ENCODE measurements at regions not wholly inside any gene's neighbourhood (a gene's known extent, or its start where the extent isn't known, plus 50 kb on each side); places are given as distances from the start of the nearest gene placed in this dataset.
"Not testable (repeated sequence)": the region's sequence is repeated elsewhere in the genome, so short reads cannot be mapped to it uniquely, and the experiment has no call there.

- DNase-seq (ENCODE audit: low spot score), result not testable (repeated sequence)
Measured at GRCh38 chr18:78508228-78508824, 471.3 kb upstream of the SALL3 start.

GRCh38 chr18:78510091-78510490 is 469.5 kb upstream of the SALL3 start:
- DNase-seq (ENCODE audit: low spot score), result no peak

GRCh38 chr18:78510636-78511035 is 469.0 kb upstream of the SALL3 start:
- DNase-seq (ENCODE audit: low spot score), result no peak

GRCh38 chr18:78511666-78512601 is 467.7 kb upstream of the SALL3 start:
- DNase-seq (ENCODE audit: low spot score), result no peak

- no peak for DNase-seq (ENCODE audit: low spot score)
Measured at GRCh38 chr18:78514910-78515670, 464.5 kb upstream of the SALL3 start.

GRCh38 chr18:78517328-78517727 is 462.3 kb upstream of the SALL3 start:
- no peak for DNase-seq (ENCODE audit: low spot score)

- no peak for DNase-seq (ENCODE audit: low spot score)
Measured at GRCh38 chr18:78517973-78518372, 461.6 kb upstream of the SALL3 start.

GRCh38 chr18:78518805-78519204 is 460.8 kb upstream of the SALL3 start:
- no peak for DNase-seq (ENCODE audit: low spot score)

- DNase-seq (ENCODE audit: low spot score), result no peak
Measured at GRCh38 chr18:78519394-78520062, 460.1 kb upstream of the SALL3 start.

GRCh38 chr18:78521136-78521535 is 458.5 kb upstream of the SALL3 start:
- DNase-seq (ENCODE audit: low spot score), result no peak

GRCh38 chr18:78521744-78522143 is 457.9 kb upstream of the SALL3 start:
- DNase-seq (ENCODE audit: low spot score), result no peak

GRCh38 chr18:78522507-78522906 is 457.1 kb upstream of the SALL3 start:
- DNase-seq (ENCODE audit: low spot score), result no peak

GRCh38 chr18:78523850-78524249 is 455.8 kb upstream of the SALL3 start:
- DNase-seq (ENCODE audit: low spot score), result no peak

- DNase-seq (ENCODE audit: low spot score), result no peak
Measured at GRCh38 chr18:78525366-78526111, 454.1 kb upstream of the SALL3 start.

- no peak for DNase-seq (ENCODE audit: low spot score)
Measured at GRCh38 chr18:78526275-78526674, 453.3 kb upstream of the SALL3 start.

- no peak for DNase-seq (ENCODE audit: low spot score)
Measured at GRCh38 chr18:78526923-78527711, 452.5 kb upstream of the SALL3 start.

GRCh38 chr18:78527984-78528383 is 451.6 kb upstream of the SALL3 start:
- DNase-seq (ENCODE audit: low spot score), result no peak

GRCh38 chr18:78528411-78529258 is 451.0 kb upstream of the SALL3 start:
- DNase-seq (ENCODE audit: low spot score), result no peak

- no peak for DNase-seq (ENCODE audit: low spot score)
Measured at GRCh38 chr18:78531637-78532036, 448.0 kb upstream of the SALL3 start.

Data from activated CD4-positive, alpha-beta T cell treated with anti-CD3 and anti-CD28 coated beads, Interleukin-2, Interleukin-4, amounts not matched to agents 100 ng/mL and 50 ng/mL, durations not matched to agents 16 hours and 8 hours (primary cell).